H1 (cell line): ENCODE measurements at regions not wholly inside any gene's neighbourhood (a gene's known extent, or its start where the extent isn't known, plus 50 kb on each side); places are given as distances from the start of the nearest gene placed in this dataset.

Experiments
- CTCF ChIA-PET: fragments of 300-600 bp; sonication (Branson Sonifier 250); formaldehyde crosslinking; loops from one replicate; lab custom pipeline; 2021; ENCODE audit not compliant: partially characterized antibody; lab: Charles Lee
- POLR2A ChIA-PET: fragments of 300-600 bp; sonication (Branson Sonifier 250); formaldehyde crosslinking; loops from one replicate; lab custom pipeline; 2021; ENCODE audit warnings: inconsistent platforms; ENCODE audit not compliant: partially characterized antibody; lab: Charles Lee
- DNase-seq, 2 experiments: peaks; one replicate each; pipeline versions ENCODE4 v3.0.0 to v3.0.0-alpha.2; 2010 to 2022; ENCODE audit warnings: low spot score in 2 of 2, low read depth in 1 of 2, mixed read lengths in 1 of 2
- FAIRE-seq: peaks from 2 replicates; lab custom pipeline; 2011; peaks lifted over from hg19 to GRCh38; lab: Jason Lieb, UNC
- H2AFZ ChIP-seq: 2 replicates; pipeline ENCODE4 v1.8.1; 2012; ENCODE audit warnings: low read length, inconsistent platforms
- H2AK5ac ChIP-seq: 2 replicates; pipeline ENCODE4 v1.6.1; 2013; ENCODE audit warnings: low read depth, low read length
- H2BK120ac ChIP-seq: replicated peaks from 2 replicates; pipeline ENCODE3; 2013; ENCODE audit warnings: low read depth, low read length, inconsistent platforms
- H2BK12ac ChIP-seq: 2 replicates; pipeline ENCODE4 v1.6.1; 2013; ENCODE audit warnings: low read depth, low read length
- H2BK15ac ChIP-seq: 2 replicates; pipeline ENCODE4 v1.6.1; 2013; ENCODE audit warnings: low read length
- H2BK20ac ChIP-seq: 2 replicates; pipeline ENCODE4 v1.6.1; 2013; ENCODE audit warnings: low read length
- H2BK5ac ChIP-seq: 2 replicates; pipeline ENCODE4 v1.6.1; 2013; ENCODE audit warnings: low read depth, low read length
- H3K14ac ChIP-seq: 2 replicates; pipeline ENCODE4 v1.6.1; 2013; ENCODE audit warnings: inconsistent platforms; ENCODE audit not compliant: insufficient read length
- H3K18ac ChIP-seq: 2 replicates; pipeline ENCODE4 v1.6.1; 2013; ENCODE audit warnings: low read length; ENCODE audit errors: extremely low read depth
- H3K23ac ChIP-seq: 2 replicates; pipeline ENCODE4 v1.6.1; 2013; ENCODE audit warnings: inconsistent platforms; ENCODE audit not compliant: insufficient read length
- H3K23me2 ChIP-seq: 2 replicates; pipeline ENCODE4 v1.6.1; 2013; ENCODE audit warnings: low read depth, low read length
- H3K27ac ChIP-seq: 2 replicates; pipeline ENCODE4 v1.6.1; 2011; ENCODE audit warnings: low read depth, low read length, inconsistent platforms
- H3K27me3 ChIP-seq, 4 experiments: replicated peaks in 1 of 4; 1 replicate in 1 of 4; 2 replicates in 3 of 4; pipeline versions ENCODE4 v1.6.1 to v1.8.1; 2011 to 2013; ENCODE audit warnings: low read length in 3 of 4, mild to moderate bottlenecking in 3 of 4, inconsistent platforms in 2 of 4, mixed read lengths in 2 of 4, moderate library complexity in 1 of 4; ENCODE audit not compliant: control insufficient read depth in 3 of 4, insufficient read depth in 3 of 4; ENCODE audit errors: extremely low read depth in 1 of 4
- H3K36me3 ChIP-seq, 4 experiments: 2 replicates each; pipeline versions ENCODE4 v1.6.1 to v1.8.1; 2011 to 2013; ENCODE audit warnings: mild to moderate bottlenecking in 4 of 4, low read length in 3 of 4, moderate library complexity in 2 of 4, control low read depth in 1 of 4, inconsistent platforms in 1 of 4; ENCODE audit not compliant: insufficient read depth in 4 of 4, control insufficient read depth in 2 of 4
- H3K4ac ChIP-seq: replicated peaks from 2 replicates; pipeline ENCODE3; 2013; ENCODE audit warnings: low read length, low read depth, mixed read lengths, inconsistent platforms; ENCODE audit not compliant: insufficient read length
- H3K4me1 ChIP-seq, 4 experiments: replicated peaks in 1 of 4; 1 replicate in 1 of 4; 2 replicates in 3 of 4; pipeline versions ENCODE4 v1.6.1 to v1.8.1; 2011 to 2013; ENCODE audit warnings: low read length in 3 of 4, inconsistent platforms in 2 of 4, mixed read lengths in 1 of 4; ENCODE audit not compliant: insufficient read depth in 4 of 4, control insufficient read depth in 3 of 4
- H3K4me2 ChIP-seq, 2 experiments: 2 replicates each; pipeline versions ENCODE4 v1.6.1 to v1.8.1; 2011 to 2013; ENCODE audit warnings: low read depth in 2 of 2, low read length in 2 of 2, control low read depth in 1 of 2, inconsistent platforms in 1 of 2, mild to moderate bottlenecking in 1 of 2; ENCODE audit not compliant: insufficient read depth in 1 of 2
- H3K4me3 ChIP-seq, 4 experiments: fragments of 200-600, 300-600 bp in 1 of 4; sonication (generic), shearing (Covaris generic), sonication (Bioruptor Twin) in 1 of 4; 2 replicates each; pipeline versions ENCODE4 v1.5.1 to v1.8.1; 2011 to 2016; ENCODE audit warnings: low read length in 4 of 4, low read depth in 3 of 4, control low read depth in 2 of 4, inconsistent platforms in 2 of 4, mild to moderate bottlenecking in 2 of 4, mixed read lengths in 1 of 4, moderate library complexity in 1 of 4; ENCODE audit not compliant: insufficient read depth in 2 of 4; ENCODE audit errors: extremely low read depth in 1 of 4
- H3K56ac ChIP-seq: replicated peaks from 2 replicates; pipeline ENCODE3; 2013; ENCODE audit warnings: low read depth, mild to moderate bottlenecking, mixed read lengths, low read length, inconsistent platforms; ENCODE audit not compliant: insufficient read length
- H3K79me1 ChIP-seq: 2 replicates; pipeline ENCODE4 v1.6.1; 2013; ENCODE audit warnings: low read depth, low read length, control low read depth
- H3K79me2 ChIP-seq, 2 experiments: 2 replicates each; pipeline versions ENCODE4 v1.6.1 to v1.8.1; 2012 to 2013; ENCODE audit warnings: low read length in 2 of 2, mild to moderate bottlenecking in 2 of 2, inconsistent platforms in 1 of 2; ENCODE audit not compliant: insufficient read depth in 2 of 2, control insufficient read depth in 1 of 2
- H3K9ac ChIP-seq, 4 experiments: replicated peaks in 1 of 4; 1 replicate in 1 of 4; 2 replicates in 3 of 4; pipeline versions ENCODE4 v1.6.1 to v1.8.1; 2011 to 2013; ENCODE audit warnings: low read depth in 3 of 4, low read length in 3 of 4, control low read depth in 2 of 4, mild to moderate bottlenecking in 2 of 4, moderate library complexity in 2 of 4, inconsistent platforms in 1 of 4; ENCODE audit errors: extremely low read depth in 1 of 4
- H3K9me3 ChIP-seq, 2 experiments: 2 replicates each; pipeline versions ENCODE4 v1.6.1 to v1.8.1; 2012 to 2013; ENCODE audit warnings: mild to moderate bottlenecking in 2 of 2, moderate library complexity in 2 of 2, control low read depth in 1 of 2, inconsistent platforms in 1 of 2, low read depth in 1 of 2, low read length in 1 of 2, mixed read lengths in 1 of 2; ENCODE audit not compliant: insufficient read depth in 2 of 2
- H4K20me1 ChIP-seq, 2 experiments: replicated peaks in 1 of 2; 2 replicates each; pipeline versions ENCODE3 to v1.8.1; 2011 to 2013; ENCODE audit warnings: inconsistent platforms in 2 of 2, low read length in 2 of 2, mild to moderate bottlenecking in 1 of 2; ENCODE audit not compliant: insufficient read depth in 2 of 2, control insufficient read depth in 1 of 2
- H4K5ac ChIP-seq: 2 replicates; pipeline ENCODE4 v1.6.1; 2013; ENCODE audit warnings: low read length, low read depth, mixed read lengths, inconsistent platforms; ENCODE audit not compliant: insufficient read length
- H4K8ac ChIP-seq: 2 replicates; pipeline ENCODE4 v1.8.0; 2013; ENCODE audit warnings: mild to moderate bottlenecking, moderate library complexity, low read length, inconsistent platforms; ENCODE audit not compliant: insufficient read depth; ENCODE audit errors: extremely low read depth
- H4K91ac ChIP-seq: replicated peaks from 2 replicates; pipeline ENCODE3; 2013; ENCODE audit warnings: low read length, mixed read lengths, inconsistent platforms; ENCODE audit not compliant: insufficient read length
- ASH2L ChIP-seq: fragments of 200-600, 300-600 bp; sonication (generic); IDR thresholded peaks from one replicate; pipeline ENCODE4 v1.7.1; 2017; ENCODE audit warnings: low read length
- ATF3 ChIP-seq: IDR thresholded peaks from 2 replicates; pipeline ENCODE4 v1.6.1; 2011; ENCODE audit warnings: low read depth, mild to moderate bottlenecking, low read length; ENCODE audit not compliant: insufficient read depth
- CHD2 ChIP-seq: IDR thresholded peaks from 2 replicates; pipeline ENCODE4 v1.6.1; 2012; ENCODE audit warnings: low read length, improper control_type of control experiment
- CREB1 ChIP-seq: IDR thresholded peaks from 2 replicates; pipeline ENCODE4 v1.6.1; 2012; ENCODE audit warnings: inconsistent platforms
- FOSL1 ChIP-seq: IDR thresholded peaks from 2 replicates; pipeline ENCODE4 v1.6.1; 2011; ENCODE audit warnings: mild to moderate bottlenecking, low read depth, low read length, moderate library complexity; ENCODE audit not compliant: insufficient read depth
- GTF2F1 ChIP-seq: IDR thresholded peaks from 2 replicates; pipeline ENCODE4 v1.6.1; 2012; ENCODE audit warnings: low read depth, low read length, improper control_type of control experiment, borderline replicate concordance
- HDAC2 ChIP-seq, 2 experiments: fragments of 300-600 bp in 1 of 2; sonication (generic) in 1 of 2; IDR thresholded peaks; 2 replicates each; pipeline ENCODE4 v1.6.1; 2011 to 2012; ENCODE audit warnings: low read depth in 2 of 2, low read length in 2 of 2, mild to moderate bottlenecking in 2 of 2, moderate library complexity in 2 of 2, borderline replicate concordance in 1 of 2, inconsistent platforms in 1 of 2
- JUN ChIP-seq: IDR thresholded peaks from 2 replicates; pipeline ENCODE4 v1.6.1; 2011; ENCODE audit warnings: low read depth, mild to moderate bottlenecking, improper control_type of control experiment, low read length
- KDM1A ChIP-seq: fragments of 200-600, 300-600 bp; sonication (generic); IDR thresholded peaks from 2 replicates; pipeline ENCODE4 v1.7.1; 2016; ENCODE audit warnings: mild to moderate bottlenecking, low read length, borderline replicate concordance
- KDM5A ChIP-seq: fragments of 200-600 bp; IDR thresholded peaks from 2 replicates; pipeline ENCODE4 v1.7.1; 2012; ENCODE audit warnings: mild to moderate bottlenecking, low read length, inconsistent platforms, mixed read lengths
- MAFK ChIP-seq: IDR thresholded peaks from 2 replicates; pipeline ENCODE4 v1.6.1; 2012; ENCODE audit warnings: low read depth, mild to moderate bottlenecking, improper control_type of control experiment, low read length
- RAD21 ChIP-seq, 2 experiments: IDR thresholded peaks in 1 of 2; conservative IDR thresholded peaks in 1 of 2; 2 replicates each; pipeline ENCODE4 v1.6.1; 2011; ENCODE audit warnings: low read depth in 2 of 2, low read length in 2 of 2, improper control_type of control experiment in 1 of 2, inconsistent platforms in 1 of 2, mild to moderate bottlenecking in 1 of 2, moderate library complexity in 1 of 2
- RNF2 ChIP-seq: fragments of 200-900, 300-1000 bp; sonication (generic); IDR thresholded peaks from 2 replicates; pipeline ENCODE4 v1.7.1; 2016; ENCODE audit warnings: borderline replicate concordance, low read depth, mild to moderate bottlenecking, antibody characterized with exemption, low read length; ENCODE audit not compliant: poor library complexity, severe bottlenecking; ENCODE audit errors: missing control alignments
- TBP ChIP-seq: IDR thresholded peaks from 2 replicates; pipeline ENCODE4 v1.6.1; 2011; ENCODE audit warnings: low read depth, low read length, improper control_type of control experiment
- WGBS, 2 experiments: shearing (Covaris generic) in 1 of 2; methylation state at CpG; one replicate each; pipeline versions ENCODE4 v1.1.6 to v1.1.7; 2013 to 2015; ENCODE audit warnings: low lambda C conversion rate in 2 of 2, mixed read lengths in 2 of 2, inconsistent platforms in 1 of 2, low coverage in 1 of 2, missing lambda C conversion rate in 1 of 2; ENCODE audit not compliant: insufficient replicate concordance in 2 of 2, insufficient coverage in 1 of 2, insufficient read length in 1 of 2; ENCODE audit errors: extremely low coverage in 1 of 2, missing lambda C conversion rate in 1 of 2; 5-methylcytosine and 5-hydroxymethylcytosine counted together

GRCh38 chr4:97216046-97216445 is 927.2 kb downstream of the STPG2 start:
- H3K9me3 ChIP-seq = no peaks in the 10 kb centered on the region
- no peak overlapping the region for H4K91ac ChIP-seq
- H3K4me2 ChIP-seq = no peak overlapping the region
- ChIA-PET CTCF (no interaction called here), POLR2A (no interaction called here)
- H4K20me1 ChIP-seq = no peaks in the 10 kb centered on the region
- H3K36me3 ChIP-seq = no peaks in the 10 kb centered on the region
- H3K23me2 ChIP-seq = no peaks in the 10 kb centered on the region
- H3K27me3 ChIP-seq = no peaks in the 10 kb centered on the region
- WGBS, 2 experiments = 95% methylated on average over 4 of the region's 4 CpGs; no CpG with 5 or more reads in 1 of the 2 experiments
- H4K8ac ChIP-seq = no peak overlapping the region
- no peaks in the 10 kb centered on the region for H3K79me1 ChIP-seq
- no peak overlapping the region for H2BK5ac ChIP-seq
- H3K9ac ChIP-seq = no peak overlapping the region
- H3K14ac ChIP-seq = no peak overlapping the region
- H3K56ac ChIP-seq = no peak overlapping the region
- H2BK120ac ChIP-seq = no peak overlapping the region
- no peak overlapping the region for H3K18ac ChIP-seq
- no peak overlapping the region for H3K23ac ChIP-seq
- no peak overlapping the region for H2AK5ac ChIP-seq
- H2BK20ac ChIP-seq = no peak overlapping the region
- H3K27ac ChIP-seq = no peak overlapping the region
- no peak overlapping the region for H3K4me3 ChIP-seq
- H3K4me1 ChIP-seq = no peaks in the 10 kb centered on the region
- H2AFZ ChIP-seq = no peak overlapping the region
- no peak for DNase-seq
- no peak overlapping the region for H4K5ac ChIP-seq
- H3K4ac ChIP-seq = no peak overlapping the region
- H2BK12ac ChIP-seq = no peak overlapping the region
- FAIRE-seq = no peak
- H3K79me2 ChIP-seq = no peaks in the 10 kb centered on the region
- H2BK15ac ChIP-seq = no peak overlapping the region
- TF ChIP-seq RAD21 (IDR thresholded peaks at IDR 0.05 in 1 of 2, conservative IDR thresholded peaks at IDR 0.05 in 1 of 2; ENCODE audit: low read depth in 2 of 2, low read length in 2 of 2) (no peak), KDM1A (no peak), ASH2L (no peak), RNF2 (no peak), ATF3 (no peak), MAFK (no peak), GTF2F1 (no peak), CHD2 (no peak), JUN (no peak), FOSL1 (no peak), TBP (no peak), KDM5A (no peak), CREB1 (no peak), HDAC2 (IDR thresholded peaks at IDR 0.05; ENCODE audit: borderline replicate concordance in 1 of 2, low read depth in 2 of 2, low read length in 2 of 2) (no peak)
